ENCODE measurements at regions not wholly inside any gene's neighbourhood (a gene's known extent, or its start where the extent isn't known, plus 50 kb on each side); places are given as distances from the start of the nearest gene placed in this dataset.

- POLR2A ChIA-PET: no interaction called here
- no peak for DNase-seq (ENCODE audit: low read depth, low spot score)
- CTCF ChIA-PET: interaction anchor here (1.1 kb wide), 1 partner anchor 9 kb away, joined by 3 read pairs; no protein-coding TSS in a partner anchor
- no peak for TF ChIP-seq CTCF (IDR thresholded peaks at IDR 0.05; ENCODE audit: insufficient read depth, low read length, missing control alignments)
- no peak overlapping the region for H3K4me3 ChIP-seq (ENCODE audit: low read depth, low read length)
Measured at GRCh38 chr20:50434653-50435396, 75.4 kb upstream of the PTPN1 start.

- DNase-seq (ENCODE audit: low read depth, low spot score): no peak
- TF ChIP-seq CTCF (IDR thresholded peaks at IDR 0.05; ENCODE audit: insufficient read depth, low read length, missing control alignments): no peak
- POLR2A ChIA-PET: no interaction called here
- H3K4me3 ChIP-seq (ENCODE audit: low read depth, low read length): no peak overlapping the region
- CTCF ChIA-PET: interaction anchor here (1.1 kb wide), 1 partner anchor 9 kb away, joined by 3 read pairs; no protein-coding TSS in a partner anchor
Measured at GRCh38 chr20:50435397-50436051, 74.7 kb upstream of the PTPN1 start.

- CTCF ChIA-PET: interaction anchor here (1.1 kb wide), 1 partner anchor 10 kb away, joined by 3 read pairs; no protein-coding TSS in a partner anchor
- DNase-seq (ENCODE audit: low read depth, low spot score): no peak
- H3K4me3 ChIP-seq (ENCODE audit: low read depth, low read length): no peak overlapping the region
- TF ChIP-seq CTCF (IDR thresholded peaks at IDR 0.05; ENCODE audit: insufficient read depth, low read length, missing control alignments): no peak
- POLR2A ChIA-PET: no interaction called here
Measured at GRCh38 chr20:50436052-50436656, 74.0 kb upstream of the PTPN1 start.

- CTCF ChIA-PET: no interaction called here
- no peak for TF ChIP-seq CTCF (IDR thresholded peaks at IDR 0.05; ENCODE audit: insufficient read depth, low read length, missing control alignments)
- H3K4me3 ChIP-seq (ENCODE audit: low read depth, low read length): no peak overlapping the region
- POLR2A ChIA-PET: no interaction called here
- DNase-seq (ENCODE audit: low read depth, low spot score): no peak
Measured at GRCh38 chr20:50436696-50437095, 73.5 kb upstream of the PTPN1 start.

- CTCF ChIA-PET: no interaction called here
- no peak for DNase-seq (ENCODE audit: low read depth, low spot score)
- no peak overlapping the region for H3K4me3 ChIP-seq (ENCODE audit: low read depth, low read length)
- no peak for TF ChIP-seq CTCF (IDR thresholded peaks at IDR 0.05; ENCODE audit: insufficient read depth, low read length, missing control alignments)
- POLR2A ChIA-PET: interaction anchor here (0.5 kb wide), 1 partner anchor 105 kb away, joined by 4 read pairs; no protein-coding TSS in a partner anchor
Measured at GRCh38 chr20:50438986-50439407, 71.2 kb upstream of the PTPN1 start.

Data from AG04449 (cell line).